Gastroesophageal sphincter (tissue), 3 donors: ENCODE measurements at regions not wholly inside any gene's neighbourhood (a gene's known extent, or its start where the extent isn't known, plus 50 kb on each side); places are given as distances from the start of the nearest gene placed in this dataset.

Experiments
- EP300 ChIP-seq: sonication (generic); formaldehyde crosslinking; IDR thresholded peaks from one replicate; pipeline ENCODE4 v1.6.1; 2017; ENCODE audit warnings: antibody characterized with exemption, mild to moderate bottlenecking
- POLR2A ChIP-seq, 2 donors: fragments of 450-650 bp; IDR thresholded peaks; one replicate each; pipeline ENCODE4 v1.6.1; 2017; ENCODE audit warnings: antibody characterized with exemption in 2 of 2, mild to moderate bottlenecking in 2 of 2, moderate library complexity in 1 of 2
- POLR2AphosphoS5 ChIP-seq: sonication (generic); formaldehyde crosslinking; IDR thresholded peaks from one replicate; pipeline ENCODE4 v1.6.1; 2017; ENCODE audit warnings: antibody characterized with exemption
- TF ChIP-seq, protein P1 (sequence below), 4 experiments: fragments of 200-600 bp in 2 of 4; fragments of 450-650 bp in 2 of 4; sonication (generic) in 1 of 4; IDR thresholded peaks; one replicate each; pipeline ENCODE4 v1.5.1; 2017 to 2019; ENCODE audit warnings: antibody characterized with exemption in 4 of 4, mild to moderate bottlenecking in 2 of 4, moderate library complexity in 2 of 4

DNA sequence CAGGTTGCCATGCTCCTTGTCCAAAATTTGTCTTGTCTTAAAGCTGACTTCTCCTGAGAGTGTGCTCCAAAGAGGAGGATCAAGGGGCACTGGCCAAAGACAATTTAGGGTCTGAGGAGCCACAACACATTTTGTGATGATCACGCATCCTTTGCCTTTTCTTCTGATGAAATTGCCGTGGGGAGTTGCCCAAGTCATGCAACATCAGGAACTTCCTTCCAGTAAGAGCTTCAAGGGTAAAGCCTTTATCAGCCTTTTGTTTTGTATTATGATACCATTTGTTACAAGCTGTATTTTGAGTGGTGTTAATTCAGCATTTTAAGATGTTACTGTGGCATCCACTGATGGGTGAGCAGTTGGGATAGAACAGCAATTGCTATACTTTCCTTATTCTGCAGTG lies 131.2 kb upstream of the MKI67 start:
- TF ChIP-seq, protein P1, sequence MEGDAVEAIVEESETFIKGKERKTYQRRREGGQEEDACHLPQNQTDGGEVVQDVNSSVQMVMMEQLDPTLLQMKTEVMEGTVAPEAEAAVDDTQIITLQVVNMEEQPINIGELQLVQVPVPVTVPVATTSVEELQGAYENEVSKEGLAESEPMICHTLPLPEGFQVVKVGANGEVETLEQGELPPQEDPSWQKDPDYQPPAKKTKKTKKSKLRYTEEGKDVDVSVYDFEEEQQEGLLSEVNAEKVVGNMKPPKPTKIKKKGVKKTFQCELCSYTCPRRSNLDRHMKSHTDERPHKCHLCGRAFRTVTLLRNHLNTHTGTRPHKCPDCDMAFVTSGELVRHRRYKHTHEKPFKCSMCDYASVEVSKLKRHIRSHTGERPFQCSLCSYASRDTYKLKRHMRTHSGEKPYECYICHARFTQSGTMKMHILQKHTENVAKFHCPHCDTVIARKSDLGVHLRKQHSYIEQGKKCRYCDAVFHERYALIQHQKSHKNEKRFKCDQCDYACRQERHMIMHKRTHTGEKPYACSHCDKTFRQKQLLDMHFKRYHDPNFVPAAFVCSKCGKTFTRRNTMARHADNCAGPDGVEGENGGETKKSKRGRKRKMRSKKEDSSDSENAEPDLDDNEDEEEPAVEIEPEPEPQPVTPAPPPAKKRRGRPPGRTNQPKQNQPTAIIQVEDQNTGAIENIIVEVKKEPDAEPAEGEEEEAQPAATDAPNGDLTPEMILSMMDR (IDR thresholded peaks at IDR 0.05) = no peak
- TF ChIP-seq POLR2A (IDR thresholded peaks at IDR 0.05) (no peak), POLR2AphosphoS5 (no peak), EP300 (no peak)
